HCT116 (cell line): ENCODE measurements at regions not wholly inside any gene's neighbourhood (a gene's known extent, or its start where the extent isn't known, plus 50 kb on each side); places are given as distances from the start of the nearest gene placed in this dataset.

Experiments
- ATAC-seq: fragments of 200-7000 bp; cut with Tn5 transposase; 2 replicates; pipeline ENCODE4 v1.9.1; 2020; ENCODE audit warnings: mild to moderate bottlenecking, moderate library complexity
- BruUV-seq: library from RNA; stranded (reverse); fragments of 400-500 nt; replicated peaks from 2 replicates; lab custom pipeline; 2021; lab: Mats Ljungman, UMichigan
- CTCF ChIA-PET: fragments of 300-600 bp; sonication (Branson Sonifier 250); formaldehyde crosslinking; loops from one replicate; lab custom pipeline; 2021; ENCODE audit warnings: antibody characterized with exemption; lab: Charles Lee
- POLR2A ChIA-PET: fragments of 300-600, 350-600 bp; sonication (Branson Sonifier 250); formaldehyde crosslinking; loops from one replicate; lab custom pipeline; 2021; ENCODE audit warnings: antibody characterized with exemption; lab: Charles Lee
- RAD21 ChIA-PET, 2 experiments: fragments of 300-600 bp; sonication (Branson Sonifier 250); formaldehyde crosslinking; loops; one replicate each; lab custom pipeline; 2023; ENCODE audit warnings: low total read pairs in 2 of 2; ENCODE audit not compliant: uncharacterized antibody in 2 of 2, unreplicated experiment in 2 of 2, low non-redundant PET in 1 of 2; lab: Charles Lee
- DNase-seq: peaks from one replicate; pipeline ENCODE4 v3.0.0-alpha.2; 2010; ENCODE audit warnings: low read depth, low spot score
- H2AFZ ChIP-seq: fragments of 200-600 bp; shearing (Covaris generic), sonication (generic); 2 replicates; pipeline ENCODE4 v1.6.1; 2017; ENCODE audit warnings: low read depth, mixed run types, mixed read lengths, antibody characterized with exemption, low read length; ENCODE audit not compliant: poor library complexity, severe bottlenecking
- H3K27ac ChIP-seq: 2 replicates; pipeline ENCODE4 v1.5.1; 2012; ENCODE audit warnings: low read depth, low read length
- H3K27me3 ChIP-seq: fragments of 200-600 bp; sonication (generic); 2 replicates; pipeline ENCODE4 v1.6.1; 2016; ENCODE audit warnings: mixed run types, low read length, mixed read lengths; ENCODE audit not compliant: insufficient read depth
- H3K36me3 ChIP-seq, 2 experiments: fragments of 200-500 bp in 1 of 2; fragments of 200-600 bp in 1 of 2; sonication (Bioruptor generic) in 1 of 2; sonication (generic) in 1 of 2; 2 replicates each; pipeline versions ENCODE4 v1.5.1 to v1.6.1; 2014 to 2016; ENCODE audit warnings: low read length in 2 of 2, inconsistent platforms in 1 of 2, mixed read lengths in 1 of 2, mixed run types in 1 of 2; ENCODE audit not compliant: insufficient read depth in 2 of 2, control insufficient read depth in 1 of 2
- H3K4me1 ChIP-seq, 2 experiments: fragments of 200-600 bp in 1 of 2; sonication (generic) in 1 of 2; 2 replicates each; pipeline versions ENCODE4 v1.5.1 to v1.6.1; 2012 to 2017; ENCODE audit warnings: low read length in 2 of 2, inconsistent platforms in 1 of 2, mild to moderate bottlenecking in 1 of 2, mixed read lengths in 1 of 2, mixed run types in 1 of 2, moderate library complexity in 1 of 2; ENCODE audit not compliant: insufficient read depth in 2 of 2, control insufficient read depth in 1 of 2
- H3K4me2 ChIP-seq: fragments of 200-600 bp; sonication (generic); 2 replicates; pipeline ENCODE4 v1.6.1; 2017; ENCODE audit warnings: mixed run types, low read length, mixed read lengths
- H3K4me3 ChIP-seq, 2 experiments: fragments of 200-600 bp in 1 of 2; sonication (generic) in 1 of 2; replicated peaks in 1 of 2; 2 replicates each; pipeline ENCODE4 v1.5.1; 2011 to 2016; ENCODE audit warnings: low read length in 2 of 2, control low read depth in 1 of 2, low read depth in 1 of 2, mild to moderate bottlenecking in 1 of 2, mixed read lengths in 1 of 2, mixed run types in 1 of 2
- H3K79me2 ChIP-seq: fragments of 200-600 bp; sonication (generic); 2 replicates; pipeline ENCODE4 v1.6.1; 2017; ENCODE audit warnings: mild to moderate bottlenecking, mixed run types, low read length, moderate library complexity, mixed read lengths; ENCODE audit not compliant: insufficient read depth
- H3K9ac ChIP-seq: fragments of 200-600 bp; sonication (generic); 2 replicates; pipeline ENCODE4 v1.6.1; 2016; ENCODE audit warnings: low read length, mixed read lengths
- H3K9me2 ChIP-seq: fragments of 200-600 bp; sonication (generic), shearing (Covaris generic); 2 replicates; pipeline ENCODE4 v1.6.1; 2017; ENCODE audit warnings: mixed run types, mild to moderate bottlenecking, moderate library complexity; ENCODE audit not compliant: insufficient read depth
- H3K9me3 ChIP-seq, 2 experiments: fragments of 200-500 bp in 1 of 2; fragments of 200-600 bp in 1 of 2; sonication (Bioruptor generic) in 1 of 2; sonication (generic) in 1 of 2; 2 replicates each; pipeline ENCODE4 v1.6.1; 2014 to 2017; ENCODE audit warnings: low read length in 2 of 2, mixed read lengths in 2 of 2, inconsistent platforms in 1 of 2, low read depth in 1 of 2, mild to moderate bottlenecking in 1 of 2, mixed run types in 1 of 2, moderate library complexity in 1 of 2; ENCODE audit not compliant: control insufficient read depth in 1 of 2, insufficient read depth in 1 of 2
- H4K20me1 ChIP-seq: fragments of 200-600 bp; sonication (generic), shearing (Covaris generic); 2 replicates; pipeline ENCODE4 v1.6.1; 2017; ENCODE audit warnings: mixed run types, mild to moderate bottlenecking, moderate library complexity; ENCODE audit not compliant: insufficient read depth
- CEBPB ChIP-seq: IDR thresholded peaks from 2 replicates; pipeline ENCODE4 v1.6.1; 2012; ENCODE audit warnings: low read depth
- intact Hi-C: fragments of 100-400 bp; cut with micrococcal nuclease; formaldehyde crosslinking; loops from 2 replicates; pipeline ENCODE4 v1.10.0; 2022
- TF ChIP-seq, protein P1 (sequence below): IDR thresholded peaks from 2 replicates; pipeline ENCODE4 v1.6.1; 2011; ENCODE audit warnings: mild to moderate bottlenecking, low read length, moderate library complexity; ENCODE audit not compliant: insufficient replicate concordance; ENCODE audit errors: extremely low read depth
- TF ChIP-seq, protein P2 (sequence below), 3 experiments: fragments of 200-600 bp in 1 of 3; sonication (generic) in 1 of 3; IDR thresholded peaks in 2 of 3; conservative IDR thresholded peaks in 1 of 3; 2 replicates each; pipeline ENCODE4 v1.5.1; 2012 to 2017; ENCODE audit warnings: low read depth in 2 of 3, low read length in 2 of 3, antibody characterized with exemption in 1 of 3, borderline replicate concordance in 1 of 3, control low read depth in 1 of 3, mild to moderate bottlenecking in 1 of 3, mixed read lengths in 1 of 3, mixed run types in 1 of 3, moderate library complexity in 1 of 3; ENCODE audit not compliant: insufficient read depth in 1 of 3

DNA sequence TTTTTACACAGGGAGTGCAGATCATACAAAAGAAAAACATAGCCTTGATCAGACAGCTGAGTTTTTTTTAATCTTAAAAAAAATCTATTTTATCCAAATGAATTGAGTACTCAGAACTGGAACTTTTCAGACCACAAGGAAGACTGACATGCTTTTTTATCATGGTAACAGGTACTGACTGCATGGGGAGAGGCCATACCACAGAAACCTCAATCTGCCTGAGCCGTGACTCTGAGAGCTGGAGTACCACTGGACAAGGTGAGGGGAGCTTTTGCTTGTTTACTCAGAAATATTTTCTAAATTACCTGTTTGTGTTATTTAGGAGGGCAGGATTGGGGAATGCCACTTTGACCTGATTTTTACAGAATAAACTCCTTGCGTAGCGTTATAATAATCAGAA is 143.9 kb downstream of the ALX1 start:
- H3K27ac ChIP-seq = no peak overlapping the region
- intact Hi-C loops = no loop called here
- ChIA-PET POLR2A (no interaction called here), RAD21 (no interaction called here), CTCF (interaction anchor here (1.4 to 1.9 kb wide), 4 partner anchors 9 to 527 kb away, joined by 3 to 14 read pairs (median 6); no protein-coding TSS in a partner anchor)
- DNase-seq (no peak), ATAC-seq (no peak)
- H3K27me3 ChIP-seq = no peaks in the 10 kb centered on the region
- no peaks in the 10 kb centered on the region for H4K20me1 ChIP-seq
- H3K9me2 ChIP-seq = no peaks in the 10 kb centered on the region
- no peaks in the 10 kb centered on the region for H3K9me3 ChIP-seq
- H3K4me1 ChIP-seq = no peaks in the 10 kb centered on the region
- no peak overlapping the region for H3K9ac ChIP-seq
- TF ChIP-seq, protein P1, sequence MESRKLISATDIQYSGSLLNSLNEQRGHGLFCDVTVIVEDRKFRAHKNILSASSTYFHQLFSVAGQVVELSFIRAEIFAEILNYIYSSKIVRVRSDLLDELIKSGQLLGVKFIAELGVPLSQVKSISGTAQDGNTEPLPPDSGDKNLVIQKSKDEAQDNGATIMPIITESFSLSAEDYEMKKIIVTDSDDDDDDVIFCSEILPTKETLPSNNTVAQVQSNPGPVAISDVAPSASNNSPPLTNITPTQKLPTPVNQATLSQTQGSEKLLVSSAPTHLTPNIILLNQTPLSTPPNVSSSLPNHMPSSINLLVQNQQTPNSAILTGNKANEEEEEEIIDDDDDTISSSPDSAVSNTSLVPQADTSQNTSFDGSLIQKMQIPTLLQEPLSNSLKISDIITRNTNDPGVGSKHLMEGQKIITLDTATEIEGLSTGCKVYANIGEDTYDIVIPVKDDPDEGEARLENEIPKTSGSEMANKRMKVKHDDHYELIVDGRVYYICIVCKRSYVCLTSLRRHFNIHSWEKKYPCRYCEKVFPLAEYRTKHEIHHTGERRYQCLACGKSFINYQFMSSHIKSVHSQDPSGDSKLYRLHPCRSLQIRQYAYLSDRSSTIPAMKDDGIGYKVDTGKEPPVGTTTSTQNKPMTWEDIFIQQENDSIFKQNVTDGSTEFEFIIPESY = no peak
- TF ChIP-seq, protein P2, sequence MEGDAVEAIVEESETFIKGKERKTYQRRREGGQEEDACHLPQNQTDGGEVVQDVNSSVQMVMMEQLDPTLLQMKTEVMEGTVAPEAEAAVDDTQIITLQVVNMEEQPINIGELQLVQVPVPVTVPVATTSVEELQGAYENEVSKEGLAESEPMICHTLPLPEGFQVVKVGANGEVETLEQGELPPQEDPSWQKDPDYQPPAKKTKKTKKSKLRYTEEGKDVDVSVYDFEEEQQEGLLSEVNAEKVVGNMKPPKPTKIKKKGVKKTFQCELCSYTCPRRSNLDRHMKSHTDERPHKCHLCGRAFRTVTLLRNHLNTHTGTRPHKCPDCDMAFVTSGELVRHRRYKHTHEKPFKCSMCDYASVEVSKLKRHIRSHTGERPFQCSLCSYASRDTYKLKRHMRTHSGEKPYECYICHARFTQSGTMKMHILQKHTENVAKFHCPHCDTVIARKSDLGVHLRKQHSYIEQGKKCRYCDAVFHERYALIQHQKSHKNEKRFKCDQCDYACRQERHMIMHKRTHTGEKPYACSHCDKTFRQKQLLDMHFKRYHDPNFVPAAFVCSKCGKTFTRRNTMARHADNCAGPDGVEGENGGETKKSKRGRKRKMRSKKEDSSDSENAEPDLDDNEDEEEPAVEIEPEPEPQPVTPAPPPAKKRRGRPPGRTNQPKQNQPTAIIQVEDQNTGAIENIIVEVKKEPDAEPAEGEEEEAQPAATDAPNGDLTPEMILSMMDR (IDR thresholded peaks at IDR 0.05 in 2 of 3, conservative IDR thresholded peaks at IDR 0.05 in 1 of 3; ENCODE audit: borderline replicate concordance in 1 of 3, insufficient read depth in 1 of 3, low read depth in 2 of 3, low read length in 2 of 3) = no peak
- no peak for TF ChIP-seq CEBPB
- BruUV-seq = no TSS peak
- peak overlapping the region; percentile 7 for H2AFZ ChIP-seq
- H3K4me3 ChIP-seq = no peak overlapping the region
- no peaks in the 10 kb centered on the region for H3K79me2 ChIP-seq
- no peak overlapping the region for H3K4me2 ChIP-seq
- no peaks in the 10 kb centered on the region for H3K36me3 ChIP-seq
